Astrocyte (in vitro differentiated cells and primary cell): ENCODE measurements at regions not wholly inside any gene's neighbourhood (a gene's known extent, or its start where the extent isn't known, plus 50 kb on each side); places are given as distances from the start of the nearest gene placed in this dataset.

Source experiments
- DNase-seq: peaks from one replicate; pipeline ENCODE4 v3.0.0-alpha.2; 2010; ENCODE audit warnings: low read depth
- FAIRE-seq: peaks from 2 replicates; lab custom pipeline; 2011; peaks lifted over from hg19 to GRCh38; lab: Jason Lieb, UNC
- H2AFZ ChIP-seq: 2 replicates; pipeline ENCODE4 v1.6.0; 2012; ENCODE audit warnings: low read depth, low read length, inconsistent platforms
- H3K27ac ChIP-seq: 2 replicates; pipeline ENCODE4 v1.5.1; 2011; ENCODE audit warnings: low read depth, low read length, inconsistent platforms
- H3K27me3 ChIP-seq: 2 replicates; pipeline ENCODE4 v1.6.0; 2011; ENCODE audit warnings: low read length, inconsistent platforms; ENCODE audit not compliant: insufficient read depth
- H3K36me3 ChIP-seq: 2 replicates; pipeline ENCODE4 v1.5.1; 2011; ENCODE audit warnings: low read length, inconsistent platforms; ENCODE audit not compliant: insufficient read depth
- H3K4me1 ChIP-seq: 2 replicates; pipeline ENCODE4 v1.5.1; 2011; ENCODE audit warnings: low read length, inconsistent platforms; ENCODE audit not compliant: insufficient read depth
- H3K4me2 ChIP-seq: 2 replicates; pipeline ENCODE4 v1.6.0; 2012; ENCODE audit warnings: low read length, inconsistent platforms
- H3K4me3 ChIP-seq: 2 replicates; pipeline ENCODE4 v1.5.1; 2011; ENCODE audit warnings: low read depth, mild to moderate bottlenecking, low read length, inconsistent platforms; ENCODE audit not compliant: insufficient read depth
- H3K79me2 ChIP-seq: 2 replicates; pipeline ENCODE4 v1.6.0; 2012; ENCODE audit warnings: mild to moderate bottlenecking, low read length, inconsistent platforms; ENCODE audit not compliant: insufficient read depth
- H3K9ac ChIP-seq: 2 replicates; pipeline ENCODE4 v1.6.0; 2012; ENCODE audit warnings: mild to moderate bottlenecking, low read length, inconsistent platforms
- H3K9me3 ChIP-seq: 2 replicates; pipeline ENCODE4 v1.5.1; 2012; ENCODE audit warnings: low read depth, mild to moderate bottlenecking, low read length, inconsistent platforms; ENCODE audit not compliant: insufficient read depth
- H4K20me1 ChIP-seq: 2 replicates; pipeline ENCODE4 v1.6.0; 2012; ENCODE audit warnings: low read length, inconsistent platforms; ENCODE audit not compliant: insufficient read depth
- H3K27ac Mint-ChIP-seq: one replicate; pipeline ENCODE4 v1.8.0; 2021; ENCODE audit warnings: mild to moderate bottlenecking, mixed read lengths; ENCODE audit not compliant: unreplicated experiment
- H3K27me3 Mint-ChIP-seq: one replicate; pipeline ENCODE4 v1.8.0; 2021; ENCODE audit warnings: low read depth, mixed read lengths; ENCODE audit not compliant: unreplicated experiment
- H3K36me3 Mint-ChIP-seq: one replicate; pipeline ENCODE4 v1.8.0; 2021; ENCODE audit warnings: low read depth, mixed read lengths; ENCODE audit not compliant: unreplicated experiment
- H3K4me1 Mint-ChIP-seq: one replicate; pipeline ENCODE4 v1.8.0; 2021; ENCODE audit warnings: low read depth, mixed read lengths; ENCODE audit not compliant: unreplicated experiment
- H3K4me3 Mint-ChIP-seq: one replicate; pipeline ENCODE4 v1.8.0; 2021; ENCODE audit warnings: mild to moderate bottlenecking, moderate library complexity, mixed read lengths; ENCODE audit not compliant: unreplicated experiment
- H3K9me3 Mint-ChIP-seq: one replicate; pipeline ENCODE4 v1.8.0; 2021; ENCODE audit warnings: mild to moderate bottlenecking, mixed read lengths; ENCODE audit not compliant: unreplicated experiment
- CTCF ChIP-seq: IDR thresholded peaks from 2 replicates; pipeline ENCODE4 v1.5.1; 2011; ENCODE audit warnings: low read depth, mild to moderate bottlenecking, inconsistent platforms, low read length, moderate library complexity; ENCODE audit not compliant: insufficient read depth
- EZH2 ChIP-seq: IDR thresholded peaks from 2 replicates; pipeline ENCODE4 v1.6.1; 2012; ENCODE audit warnings: mild to moderate bottlenecking, low read length, inconsistent platforms; ENCODE audit not compliant: insufficient read depth

DNA sequence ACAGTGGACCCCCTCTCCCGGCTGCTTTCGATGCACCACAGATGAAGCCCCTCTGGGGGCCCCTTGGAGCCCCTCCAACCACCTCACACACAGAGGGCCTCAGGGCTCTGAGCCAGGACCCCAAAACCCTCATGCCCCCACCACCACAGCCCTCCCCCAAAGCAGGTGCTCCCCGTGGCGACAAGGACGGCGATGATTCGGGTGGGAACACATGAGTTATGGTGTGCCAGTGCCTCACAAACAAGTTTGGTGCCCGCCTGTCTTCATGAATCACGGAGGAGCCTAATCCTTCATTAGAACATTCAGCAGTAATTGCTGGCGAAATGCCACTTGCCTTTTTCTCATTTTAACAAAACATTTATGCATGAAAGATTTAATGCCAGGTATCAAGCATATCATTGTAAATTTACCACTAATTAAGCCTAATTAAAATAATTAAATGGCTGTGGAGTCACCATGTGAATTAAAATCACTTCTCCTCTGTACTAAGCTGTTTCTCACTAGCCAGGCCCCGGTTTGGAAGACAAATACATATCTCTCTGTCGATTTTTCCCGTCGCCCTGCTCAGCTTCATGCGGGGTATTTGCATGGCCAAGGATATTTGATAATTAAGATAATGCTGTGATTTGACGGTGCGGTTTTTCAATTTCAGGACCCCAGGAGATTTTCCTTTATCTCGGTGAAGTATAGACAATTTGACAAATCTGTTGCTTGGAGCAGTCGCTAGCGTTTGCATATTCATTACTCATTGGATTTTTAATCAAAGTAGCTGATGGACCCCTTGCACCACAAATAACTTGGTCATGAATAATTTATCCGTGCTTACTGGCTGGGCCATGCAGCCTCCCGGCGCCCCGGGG, 157.0 kb downstream of the TLE3 start:
- TF ChIP-seq EZH2 (no peak), CTCF (no peak)
- Mint-ChIP-seq H3K27ac (no peak overlapping the region), H3K4me3 (no peak overlapping the region), H3K36me3 (peaks cover 2% of the 10 kb centered on the region), H3K27me3 (peaks cover 16% of the 10 kb centered on the region), H3K9me3 (peaks cover 8% of the 10 kb centered on the region), H3K4me1 (peaks cover 7% of the 10 kb centered on the region)
- Histone ChIP-seq H3K4me1 (no peaks in the 10 kb centered on the region), H3K4me3 (no peak overlapping the region), H3K9me3 (no peaks in the 10 kb centered on the region), H3K27ac (no peak overlapping the region), H3K36me3 (no peaks in the 10 kb centered on the region), H3K4me2 (no peak overlapping the region), H3K79me2 (no peaks in the 10 kb centered on the region), H3K9ac (no peak overlapping the region), H2AFZ (no peak overlapping the region), H4K20me1 (no peaks in the 10 kb centered on the region), H3K27me3 (peaks cover 16% of the 10 kb centered on the region)
- no peak for DNase-seq
- FAIRE-seq, result no peak

GRCh38 chr15:69941301-69941605, 156.5 kb downstream of the TLE3 start:
- Mint-ChIP-seq H3K4me1 (peaks cover 7% of the 10 kb centered on the region), H3K9me3 (peaks cover 7% of the 10 kb centered on the region), H3K27ac (no peak overlapping the region), H3K27me3 (peaks cover 21% of the 10 kb centered on the region), H3K4me3 (no peak overlapping the region), H3K36me3 (peaks cover 2% of the 10 kb centered on the region)
- TF ChIP-seq CTCF (no peak), EZH2 (no peak)
- H3K9me3 ChIP-seq, result no peaks in the 10 kb centered on the region
- H2AFZ ChIP-seq, result no peak overlapping the region
- peaks cover 18% of the 10 kb centered on the region for H3K27me3 ChIP-seq
- no peaks in the 10 kb centered on the region for H3K4me1 ChIP-seq
- no peaks in the 10 kb centered on the region for H3K79me2 ChIP-seq
- H3K4me2 ChIP-seq, result no peak overlapping the region
- DNase-seq (no peak), FAIRE-seq (no peak)
- no peak overlapping the region for H3K4me3 ChIP-seq
- no peaks in the 10 kb centered on the region for H4K20me1 ChIP-seq
- H3K9ac ChIP-seq, result no peak overlapping the region
- no peak overlapping the region for H3K27ac ChIP-seq
- H3K36me3 ChIP-seq, result no peaks in the 10 kb centered on the region
